HL-60 (cell line): ENCODE measurements at regions not wholly inside any gene's neighbourhood (a gene's known extent, or its start where the extent isn't known, plus 50 kb on each side); places are given as distances from the start of the nearest gene placed in this dataset.

Experiments used
- GABPA ChIP-seq: IDR thresholded peaks from 2 replicates; pipeline ENCODE4 v1.6.1; 2012; ENCODE audit warnings: low read depth
- POLR2AphosphoS5 ChIP-seq: IDR thresholded peaks from 2 replicates; pipeline ENCODE4 v1.6.1; 2012; ENCODE audit warnings: low read depth
- SPI1 ChIP-seq: IDR thresholded peaks from 2 replicates; pipeline ENCODE4 v1.6.1; 2012; ENCODE audit warnings: low read depth, mild to moderate bottlenecking, borderline replicate concordance
- TF ChIP-seq, protein P1 (sequence below): IDR thresholded peaks from one replicate; pipeline ENCODE4 v1.5.1; 2011; ENCODE audit warnings: low read length, control low read depth, inconsistent platforms; ENCODE audit not compliant: insufficient read depth

DNA sequence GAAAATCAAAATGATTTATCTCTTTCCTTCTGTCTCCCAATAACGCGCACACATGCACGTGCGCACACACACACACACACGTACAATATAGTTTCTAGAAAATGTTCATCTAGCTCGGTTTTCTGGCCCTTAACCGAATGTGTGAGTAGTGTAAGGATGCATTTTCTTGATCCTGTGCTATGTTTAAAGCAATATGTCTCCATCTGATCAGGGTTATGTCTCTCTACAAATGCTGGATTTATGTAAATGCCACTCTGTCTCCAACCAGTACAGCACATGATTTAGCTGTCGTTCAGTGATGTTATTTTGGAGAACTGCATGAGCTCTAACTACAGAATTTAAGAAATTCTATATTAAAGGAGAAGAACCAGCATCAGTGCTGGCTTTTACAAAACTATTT is 198.0 kb downstream of the TJP1 start:
- TF ChIP-seq, protein P1, sequence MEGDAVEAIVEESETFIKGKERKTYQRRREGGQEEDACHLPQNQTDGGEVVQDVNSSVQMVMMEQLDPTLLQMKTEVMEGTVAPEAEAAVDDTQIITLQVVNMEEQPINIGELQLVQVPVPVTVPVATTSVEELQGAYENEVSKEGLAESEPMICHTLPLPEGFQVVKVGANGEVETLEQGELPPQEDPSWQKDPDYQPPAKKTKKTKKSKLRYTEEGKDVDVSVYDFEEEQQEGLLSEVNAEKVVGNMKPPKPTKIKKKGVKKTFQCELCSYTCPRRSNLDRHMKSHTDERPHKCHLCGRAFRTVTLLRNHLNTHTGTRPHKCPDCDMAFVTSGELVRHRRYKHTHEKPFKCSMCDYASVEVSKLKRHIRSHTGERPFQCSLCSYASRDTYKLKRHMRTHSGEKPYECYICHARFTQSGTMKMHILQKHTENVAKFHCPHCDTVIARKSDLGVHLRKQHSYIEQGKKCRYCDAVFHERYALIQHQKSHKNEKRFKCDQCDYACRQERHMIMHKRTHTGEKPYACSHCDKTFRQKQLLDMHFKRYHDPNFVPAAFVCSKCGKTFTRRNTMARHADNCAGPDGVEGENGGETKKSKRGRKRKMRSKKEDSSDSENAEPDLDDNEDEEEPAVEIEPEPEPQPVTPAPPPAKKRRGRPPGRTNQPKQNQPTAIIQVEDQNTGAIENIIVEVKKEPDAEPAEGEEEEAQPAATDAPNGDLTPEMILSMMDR = no peak
- TF ChIP-seq GABPA (no peak), SPI1 (no peak), POLR2AphosphoS5 (no peak)
